ENCODE measurements at regions not wholly inside any gene's neighbourhood (a gene's known extent, or its start where the extent isn't known, plus 50 kb on each side); places are given as distances from the start of the nearest gene placed in this dataset.

DNA sequence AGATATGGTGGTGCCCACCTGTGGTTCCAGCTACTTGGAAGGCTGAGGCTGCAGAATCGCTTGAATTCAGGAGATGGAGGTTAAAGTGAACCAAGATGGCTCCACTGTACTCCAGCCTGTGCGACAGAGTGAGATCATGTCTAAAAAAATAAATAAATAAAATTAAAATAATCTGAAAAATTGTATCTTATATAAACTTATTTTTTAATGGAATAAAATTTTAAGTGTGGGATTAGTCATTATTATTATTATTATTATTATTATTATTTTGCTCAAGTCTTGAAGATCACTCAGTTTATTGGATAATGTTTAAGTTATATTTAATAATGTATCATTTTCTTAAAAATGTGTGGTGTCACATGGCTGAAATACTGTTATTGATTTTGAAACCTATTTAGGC, 688.0 kb upstream of the COX7C start:
- TF ChIP-seq CTCF (IDR thresholded peaks at IDR 0.05 in 8 of 11, conservative IDR thresholded peaks at IDR 0.05 in 3 of 11) (no peak), POLR2AphosphoS5 (IDR thresholded peaks at IDR 0.05) (no peak)
